GM23338 (cell line): ENCODE measurements at regions not wholly inside any gene's neighbourhood (a gene's known extent, or its start where the extent isn't known, plus 50 kb on each side); places are given as distances from the start of the nearest gene placed in this dataset.

ENCODE experiments used
- ATAC-seq: fragments of 200-7000 bp; cut with Tn5 transposase; 3 replicates; pipeline ENCODE4 v1.9.1; 2020
- DNase-seq: peaks from one replicate; pipeline ENCODE4 v3.0.0-alpha.2; 2015; ENCODE audit warnings: low spot score
- H2AFZ ChIP-seq: fragments of 200-600 bp; sonication (generic); 2 replicates; pipeline ENCODE4 v1.8.0; 2016; ENCODE audit warnings: antibody characterized with exemption, mild to moderate bottlenecking, moderate library complexity
- H3F3A ChIP-seq: fragments of 200-600 bp; sonication (generic); replicated peaks from 2 replicates; pipeline ENCODE4 v1.8.0; 2017; ENCODE audit warnings: antibody characterized with exemption, mixed run types, low read depth
- H3K27ac ChIP-seq: fragments of 200-600 bp; sonication (generic); 2 replicates; pipeline ENCODE4 v1.6.1; 2016; ENCODE audit warnings: low read depth
- H3K27me3 ChIP-seq: fragments of 200-600 bp; sonication (generic); 2 replicates; pipeline ENCODE4 v1.8.0; 2016; ENCODE audit warnings: mild to moderate bottlenecking, mixed run types, moderate library complexity; ENCODE audit not compliant: insufficient read depth
- H3K36me3 ChIP-seq: fragments of 200-600 bp; sonication (generic); 2 replicates; pipeline ENCODE4 v1.8.0; 2016; ENCODE audit warnings: mild to moderate bottlenecking; ENCODE audit not compliant: insufficient read depth
- H3K4me1 ChIP-seq: fragments of 200-600 bp; sonication (generic); 2 replicates; pipeline ENCODE4 v1.8.0; 2016; ENCODE audit warnings: mild to moderate bottlenecking, moderate library complexity; ENCODE audit not compliant: insufficient read depth
- H3K4me2 ChIP-seq: fragments of 200-600 bp; sonication (generic); 2 replicates; pipeline ENCODE4 v1.7.1; 2017; ENCODE audit warnings: mixed run types
- H3K4me3 ChIP-seq: fragments of 200-600 bp; sonication (generic); 2 replicates; pipeline ENCODE4 v1.6.1; 2016; ENCODE audit warnings: mixed run types
- H3K79me2 ChIP-seq: fragments of 200-600 bp; sonication (generic); replicated peaks from 2 replicates; pipeline ENCODE4 v1.8.0; 2017; ENCODE audit warnings: mild to moderate bottlenecking; ENCODE audit not compliant: insufficient read depth
- H3K9me2 ChIP-seq: fragments of 200-600 bp; sonication (generic); 2 replicates; pipeline ENCODE4 v1.8.0; 2017; ENCODE audit not compliant: insufficient read depth
- H4K20me1 ChIP-seq: fragments of 200-600 bp; sonication (generic); replicated peaks from 2 replicates; pipeline ENCODE4 v1.8.0; 2017; ENCODE audit warnings: mild to moderate bottlenecking; ENCODE audit not compliant: insufficient read depth
- H3K27ac Mint-ChIP-seq: 2 replicates; pipeline ENCODE4 v1.8.0; 2020; ENCODE audit warnings: inconsistent platforms, mild to moderate bottlenecking, moderate library complexity, mixed read lengths
- H3K27me3 Mint-ChIP-seq: 3 replicates; pipeline ENCODE4 v1.8.0; 2022; ENCODE audit warnings: low read depth, mild to moderate bottlenecking, moderate library complexity, mixed read lengths, inconsistent platforms; ENCODE audit not compliant: insufficient read depth, poor library complexity
- H3K36me3 Mint-ChIP-seq: 3 replicates; pipeline ENCODE4 v1.8.0; 2021; ENCODE audit warnings: low read depth, mild to moderate bottlenecking, inconsistent platforms, moderate library complexity, mixed read lengths
- H3K4me1 Mint-ChIP-seq: 3 replicates; pipeline ENCODE4 v1.8.0; 2020; ENCODE audit warnings: mild to moderate bottlenecking, inconsistent platforms, mixed read lengths
- H3K4me3 Mint-ChIP-seq: 3 replicates; pipeline ENCODE4 v1.8.0; 2021; ENCODE audit warnings: moderate library complexity, mild to moderate bottlenecking, inconsistent platforms, mixed read lengths
- H3K9me3 Mint-ChIP-seq: 3 replicates; pipeline ENCODE4 v1.8.0; 2020; ENCODE audit warnings: moderate library complexity, mild to moderate bottlenecking, inconsistent platforms, mixed read lengths
- CREB1 ChIP-seq: fragments of 250-450 bp; sonication (Bioruptor Pico); IDR thresholded peaks from 2 replicates; pipeline ENCODE4 v1.5.0; 2020; ENCODE audit warnings: low read depth, mild to moderate bottlenecking, moderate library complexity
- ETS1 ChIP-seq: IDR thresholded peaks from 2 replicates; pipeline ENCODE4 v1.6.1; 2016; ENCODE audit warnings: antibody characterized with exemption
- EZH2phosphoT487 ChIP-seq: fragments of 200-600 bp; sonication (generic); IDR thresholded peaks from one replicate; pipeline ENCODE4 v1.8.1; 2018; ENCODE audit warnings: antibody characterized with exemption; ENCODE audit not compliant: unreplicated experiment
- JUNB ChIP-seq: IDR thresholded peaks from one replicate; pipeline ENCODE4 v1.6.1; 2016; ENCODE audit warnings: antibody characterized with exemption; ENCODE audit not compliant: unreplicated experiment
- NANOG ChIP-seq: IDR thresholded peaks from 2 replicates; pipeline ENCODE4 v1.6.1; 2016; ENCODE audit warnings: antibody characterized with exemption, borderline replicate concordance
- POLR2AphosphoS5 ChIP-seq: IDR thresholded peaks from 2 replicates; pipeline ENCODE4 v1.6.1; 2016; ENCODE audit warnings: antibody characterized with exemption, low read depth
- REST ChIP-seq: IDR thresholded peaks from one replicate; pipeline ENCODE4 v1.6.1; 2018; ENCODE audit warnings: antibody characterized with exemption; ENCODE audit not compliant: unreplicated experiment
- STAT1 ChIP-seq: IDR thresholded peaks from one replicate; pipeline ENCODE4 v1.6.1; 2016; ENCODE audit warnings: antibody characterized with exemption; ENCODE audit not compliant: unreplicated experiment
- ZNF114 ChIP-seq: fragments of 250-450 bp; sonication (Bioruptor Pico); IDR thresholded peaks from 2 replicates; pipeline ENCODE4 v1.5.0; 2020; ENCODE audit warnings: mild to moderate bottlenecking, moderate library complexity
- ZNF331 ChIP-seq: fragments of 250-450 bp; sonication (Bioruptor Pico); IDR thresholded peaks from 2 replicates; pipeline ENCODE4 v1.5.0; 2020; ENCODE audit warnings: low read depth, mild to moderate bottlenecking, moderate library complexity
- TF ChIP-seq, protein P1 (sequence below): fragments of 250-450 bp; sonication (Bioruptor Pico); IDR thresholded peaks from 2 replicates; pipeline ENCODE4 v1.5.0; 2020; ENCODE audit warnings: mild to moderate bottlenecking, moderate library complexity

DNA sequence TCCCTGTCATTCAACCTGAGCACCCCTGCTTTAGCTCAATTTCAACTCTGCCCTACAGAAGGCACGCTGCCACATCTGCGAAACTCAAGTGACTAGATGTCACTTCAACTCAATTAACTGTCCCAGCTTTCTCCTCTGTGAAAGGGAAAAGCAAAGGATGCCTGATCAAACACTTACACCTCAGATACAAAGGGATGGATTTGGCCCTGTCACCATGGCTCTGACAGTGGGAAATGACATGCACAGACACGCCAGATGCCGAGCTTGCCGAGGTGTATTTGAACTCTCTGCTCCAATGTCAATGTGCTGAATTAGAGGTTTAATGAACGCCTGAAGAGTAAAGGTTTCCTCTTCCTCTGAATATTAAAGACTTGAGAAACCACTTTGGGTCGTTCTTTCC, 481.1 kb downstream of the CBLN2 start (continued):
- no peak for TF ChIP-seq REST
- no peak for TF ChIP-seq NANOG
- TF ChIP-seq POLR2AphosphoS5 = no peak

GRCh38 chr18:72058851-72059250, 485.3 kb downstream of the CBLN2 start:
- ATAC-seq = no peak

GRCh38 chr18:72056171-72056570, 488.0 kb downstream of the CBLN2 start:
- no peaks in the 10 kb centered on the region for H3K79me2 ChIP-seq
- H3K4me1 Mint-ChIP-seq = no peaks in the 10 kb centered on the region
- peaks cover 5% of the 10 kb centered on the region for H3K36me3 ChIP-seq
- ATAC-seq = no peak
- no peak for DNase-seq
- no peaks in the 10 kb centered on the region for H3K9me2 ChIP-seq
- H4K20me1 ChIP-seq = no peaks in the 10 kb centered on the region
- no peaks in the 10 kb centered on the region for H3K27me3 ChIP-seq
- H3F3A ChIP-seq = no peaks in the 10 kb centered on the region
- no peaks in the 10 kb centered on the region for H3K4me1 ChIP-seq
- no peak overlapping the region for H3K27ac ChIP-seq
- no peak overlapping the region for H3K4me3 ChIP-seq
- peaks cover 18% of the 10 kb centered on the region for H3K36me3 Mint-ChIP-seq
- no peak overlapping the region for H3K27ac Mint-ChIP-seq
- H3K9me3 Mint-ChIP-seq = peaks cover 86% of the 10 kb centered on the region
- H3K27me3 Mint-ChIP-seq = no peaks in the 10 kb centered on the region
- no peak overlapping the region for H2AFZ ChIP-seq
- no peak overlapping the region for H3K4me2 ChIP-seq
- H3K4me3 Mint-ChIP-seq = no peak overlapping the region
- TF ChIP-seq ETS1 (no peak), EZH2phosphoT487 (no peak), CREB1 (CRISPR knock-in tag) (no peak), POLR2AphosphoS5 (no peak), NANOG (no peak), STAT1 (no peak), JUNB (no peak), ZNF331 (CRISPR knock-in tag) (no peak)
- TF ChIP-seq, protein P1, sequence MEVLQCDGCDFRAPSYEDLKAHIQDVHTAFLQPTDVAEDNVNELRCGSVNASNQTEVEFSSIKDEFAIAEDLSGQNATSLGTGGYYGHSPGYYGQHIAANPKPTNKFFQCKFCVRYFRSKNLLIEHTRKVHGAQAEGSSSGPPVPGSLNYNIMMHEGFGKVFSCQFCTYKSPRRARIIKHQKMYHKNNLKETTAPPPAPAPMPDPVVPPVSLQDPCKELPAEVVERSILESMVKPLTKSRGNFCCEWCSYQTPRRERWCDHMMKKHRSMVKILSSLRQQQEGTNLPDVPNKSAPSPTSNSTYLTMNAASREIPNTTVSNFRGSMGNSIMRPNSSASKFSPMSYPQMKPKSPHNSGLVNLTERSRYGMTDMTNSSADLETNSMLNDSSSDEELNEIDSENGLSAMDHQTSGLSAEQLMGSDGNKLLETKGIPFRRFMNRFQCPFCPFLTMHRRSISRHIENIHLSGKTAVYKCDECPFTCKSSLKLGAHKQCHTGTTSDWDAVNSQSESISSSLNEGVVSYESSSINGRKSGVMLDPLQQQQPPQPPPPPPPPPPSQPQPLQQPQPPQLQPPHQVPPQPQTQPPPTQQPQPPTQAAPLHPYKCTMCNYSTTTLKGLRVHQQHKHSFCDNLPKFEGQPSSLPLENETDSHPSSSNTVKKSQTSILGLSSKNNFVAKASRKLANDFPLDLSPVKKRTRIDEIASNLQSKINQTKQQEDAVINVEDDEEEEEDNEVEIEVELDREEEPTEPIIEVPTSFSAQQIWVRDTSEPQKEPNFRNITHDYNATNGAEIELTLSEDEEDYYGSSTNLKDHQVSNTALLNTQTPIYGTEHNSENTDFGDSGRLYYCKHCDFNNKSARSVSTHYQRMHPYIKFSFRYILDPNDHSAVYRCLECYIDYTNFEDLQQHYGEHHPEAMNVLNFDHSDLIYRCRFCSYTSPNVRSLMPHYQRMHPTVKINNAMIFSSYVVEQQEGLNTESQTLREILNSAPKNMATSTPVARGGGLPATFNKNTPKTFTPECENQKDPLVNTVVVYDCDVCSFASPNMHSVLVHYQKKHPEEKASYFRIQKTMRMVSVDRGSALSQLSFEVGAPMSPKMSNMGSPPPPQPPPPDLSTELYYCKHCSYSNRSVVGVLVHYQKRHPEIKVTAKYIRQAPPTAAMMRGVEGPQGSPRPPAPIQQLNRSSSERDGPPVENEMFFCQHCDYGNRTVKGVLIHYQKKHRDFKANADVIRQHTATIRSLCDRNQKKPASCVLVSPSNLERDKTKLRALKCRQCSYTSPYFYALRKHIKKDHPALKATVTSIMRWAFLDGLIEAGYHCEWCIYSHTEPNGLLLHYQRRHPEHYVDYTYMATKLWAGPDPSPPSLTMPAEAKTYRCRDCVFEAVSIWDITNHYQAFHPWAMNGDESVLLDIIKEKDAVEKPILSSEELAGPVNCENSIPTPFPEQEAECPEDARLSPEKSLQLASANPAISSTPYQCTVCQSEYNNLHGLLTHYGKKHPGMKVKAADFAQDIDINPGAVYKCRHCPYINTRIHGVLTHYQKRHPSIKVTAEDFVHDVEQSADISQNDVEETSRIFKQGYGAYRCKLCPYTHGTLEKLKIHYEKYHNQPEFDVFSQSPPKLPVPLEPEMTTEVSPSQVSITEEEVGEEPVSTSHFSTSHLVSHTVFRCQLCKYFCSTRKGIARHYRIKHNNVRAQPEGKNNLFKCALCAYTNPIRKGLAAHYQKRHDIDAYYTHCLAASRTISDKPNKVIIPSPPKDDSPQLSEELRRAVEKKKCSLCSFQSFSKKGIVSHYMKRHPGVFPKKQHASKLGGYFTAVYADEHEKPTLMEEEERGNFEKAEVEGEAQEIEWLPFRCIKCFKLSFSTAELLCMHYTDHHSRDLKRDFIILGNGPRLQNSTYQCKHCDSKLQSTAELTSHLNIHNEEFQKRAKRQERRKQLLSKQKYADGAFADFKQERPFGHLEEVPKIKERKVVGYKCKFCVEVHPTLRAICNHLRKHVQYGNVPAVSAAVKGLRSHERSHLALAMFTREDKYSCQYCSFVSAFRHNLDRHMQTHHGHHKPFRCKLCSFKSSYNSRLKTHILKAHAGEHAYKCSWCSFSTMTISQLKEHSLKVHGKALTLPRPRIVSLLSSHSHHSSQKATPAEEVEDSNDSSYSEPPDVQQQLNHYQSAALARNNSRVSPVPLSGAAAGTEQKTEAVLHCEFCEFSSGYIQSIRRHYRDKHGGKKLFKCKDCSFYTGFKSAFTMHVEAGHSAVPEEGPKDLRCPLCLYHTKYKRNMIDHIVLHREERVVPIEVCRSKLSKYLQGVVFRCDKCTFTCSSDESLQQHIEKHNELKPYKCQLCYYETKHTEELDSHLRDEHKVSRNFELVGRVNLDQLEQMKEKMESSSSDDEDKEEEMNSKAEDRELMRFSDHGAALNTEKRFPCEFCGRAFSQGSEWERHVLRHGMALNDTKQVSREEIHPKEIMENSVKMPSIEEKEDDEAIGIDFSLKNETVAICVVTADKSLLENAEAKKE (CRISPR knock-in tag) = no peak

More at GRCh38 chr18:72058851-72059250, 485.3 kb downstream of the CBLN2 start:
- H3K27ac ChIP-seq = no peak overlapping the region
- Mint-ChIP-seq H3K27me3 (peaks cover 2% of the 10 kb centered on the region), H3K4me1 (no peaks in the 10 kb centered on the region), H3K4me3 (no peak overlapping the region), H3K36me3 (peaks cover 33% of the 10 kb centered on the region), H3K9me3 (peaks cover 91% of the 10 kb centered on the region), H3K27ac (no peak overlapping the region)
- H3K9me2 ChIP-seq = no peaks in the 10 kb centered on the region
- H3K4me3 ChIP-seq = no peak overlapping the region
- H3F3A ChIP-seq = no peaks in the 10 kb centered on the region
- no peaks in the 10 kb centered on the region; the same call in 1 of the 2 replicates for H3K36me3 ChIP-seq
- no peak for DNase-seq
- no peaks in the 10 kb centered on the region for H3K27me3 ChIP-seq
- no peaks in the 10 kb centered on the region for H3K79me2 ChIP-seq
- no peak for TF ChIP-seq ZNF114
- H4K20me1 ChIP-seq = no peaks in the 10 kb centered on the region
- H2AFZ ChIP-seq = no peak overlapping the region
- H3K4me2 ChIP-seq = no peak overlapping the region
- H3K4me1 ChIP-seq = no peaks in the 10 kb centered on the region
